GM18868 (cell line): ENCODE measurements at regions not wholly inside any gene's neighbourhood (a gene's known extent, or its start where the extent isn't known, plus 50 kb on each side); places are given as distances from the start of the nearest gene placed in this dataset.
A peak's percentile ranks its signal among the peaks of the same experiment; 100 is the strongest.

Experiments used
- ATAC-seq: cut with Tn5 transposase; IDR thresholded peaks from one replicate; pipeline ENCODE4 v1.9.1; 2021; ENCODE audit warnings: mild to moderate bottlenecking, moderate library complexity; ENCODE audit not compliant: unreplicated experiment

DNA sequence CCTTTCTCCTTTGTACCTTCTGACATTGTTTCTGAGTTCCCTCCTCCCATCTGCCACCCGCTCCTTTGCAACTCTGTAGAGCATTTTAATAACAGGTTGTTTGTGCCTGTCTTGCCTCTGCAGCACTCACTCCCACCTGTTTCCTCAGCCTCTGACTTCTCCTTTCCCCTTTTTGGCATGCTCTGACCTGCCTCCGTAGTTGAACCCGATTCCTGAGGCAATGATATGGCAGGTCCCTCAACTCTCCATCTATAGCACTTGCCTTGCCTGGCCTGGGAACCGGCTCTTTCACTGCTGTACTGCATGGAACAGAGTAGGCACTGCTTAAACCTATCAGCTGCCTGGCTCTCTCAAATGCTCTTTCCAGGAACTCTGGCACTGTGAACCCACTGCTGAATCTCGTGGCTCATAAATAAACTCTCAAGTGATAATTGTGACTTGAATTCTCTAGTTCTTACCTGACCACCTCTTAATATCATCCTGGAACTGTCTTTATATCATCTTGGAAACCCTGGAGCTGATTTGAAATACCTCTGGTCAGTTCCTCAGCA is 50.3 kb downstream of the UTRN start:
- ATAC-seq = no peak

DNA sequence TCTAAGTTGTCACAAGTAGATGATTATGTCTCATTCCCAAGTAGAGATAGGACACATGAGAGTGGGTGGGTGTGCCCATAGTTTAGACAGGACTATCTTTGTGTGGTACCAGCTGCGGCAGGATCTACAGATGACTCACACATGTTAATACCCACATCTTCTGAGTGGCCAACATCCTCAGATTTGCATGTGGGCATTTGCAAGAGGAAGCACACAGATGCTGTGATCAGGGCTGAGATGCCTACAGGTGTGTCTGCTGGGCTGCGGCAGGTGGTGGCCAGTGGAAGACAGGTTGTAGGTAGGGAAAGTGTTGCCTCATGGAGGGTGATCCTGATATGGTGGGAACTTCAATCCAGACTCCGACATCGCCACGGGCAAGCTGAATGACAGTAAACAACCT is 50.8 kb downstream of the UTRN start:
- peak; percentile 71 for ATAC-seq

DNA sequence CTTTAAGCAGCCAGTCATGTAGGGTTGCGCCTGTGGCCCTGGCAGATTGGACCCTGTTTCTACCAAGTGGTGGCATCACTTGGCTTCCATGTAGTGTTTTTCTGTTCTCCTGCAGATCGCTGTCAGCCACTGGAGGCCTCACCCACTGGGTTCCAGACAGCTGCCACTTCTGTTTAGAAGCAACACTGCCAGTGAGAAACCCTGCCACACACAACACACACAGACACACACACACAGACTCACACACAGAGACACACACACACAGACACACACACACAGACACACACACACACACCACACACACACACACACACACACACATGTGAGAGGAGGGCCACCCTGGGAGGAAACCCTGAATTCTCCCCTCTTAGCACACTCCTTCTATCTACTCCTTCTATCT is 51.8 kb downstream of the UTRN start:
- no peak for ATAC-seq

DNA sequence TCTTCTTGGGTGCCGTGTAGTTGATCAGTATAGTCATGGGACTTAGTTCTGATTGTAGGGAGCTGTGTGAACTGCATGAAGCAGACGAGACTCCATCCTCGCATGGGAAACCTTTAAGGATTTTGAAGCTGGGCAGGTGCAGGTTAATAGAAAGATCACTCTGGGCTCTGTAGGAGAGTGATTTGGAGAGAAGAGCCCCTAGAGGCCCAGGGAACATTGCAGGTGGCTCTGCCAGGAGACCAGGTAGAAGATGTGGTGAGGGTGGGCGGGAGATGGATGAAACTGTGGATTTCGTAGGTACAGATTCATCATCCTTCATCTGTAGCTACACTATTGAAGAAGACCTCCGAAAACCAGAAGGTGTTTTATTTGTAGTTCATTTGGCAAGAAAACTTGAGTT is 53.3 kb downstream of the UTRN start:
- ATAC-seq = no peak

DNA sequence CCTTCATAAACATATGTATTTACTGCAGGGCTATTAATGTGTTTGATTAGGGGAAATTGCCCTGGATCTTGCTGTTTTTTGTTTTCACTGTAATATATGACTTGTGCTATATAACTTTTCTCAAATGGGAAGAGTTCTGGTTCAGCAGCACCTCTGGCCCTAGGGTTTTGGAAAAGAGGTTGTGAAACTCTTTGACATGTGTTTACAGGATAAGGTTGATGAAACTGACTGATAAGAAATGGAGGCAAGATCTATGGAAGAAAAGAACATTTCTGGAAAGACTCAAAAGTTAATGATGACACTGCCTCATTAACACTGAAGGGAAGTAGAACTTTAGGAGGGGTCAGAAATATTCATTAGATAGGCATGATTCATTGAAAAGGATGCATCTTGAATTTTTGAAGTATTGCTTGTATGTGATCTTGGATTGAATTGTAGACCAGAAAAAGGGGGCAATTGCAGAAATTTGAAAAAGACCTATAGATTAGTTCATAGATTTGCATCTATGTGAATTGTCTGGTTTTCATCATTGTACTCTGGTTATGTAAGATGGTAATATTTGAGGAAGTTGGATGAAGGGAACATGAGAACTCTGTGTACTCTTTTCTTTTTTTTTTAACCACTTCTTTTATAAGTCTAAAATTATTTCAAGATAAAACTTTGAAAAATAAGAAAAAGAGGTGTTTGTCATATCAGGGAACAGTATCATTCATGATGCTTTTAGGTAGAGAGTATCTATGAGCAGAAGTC is 54.0 kb downstream of the UTRN start:
- ATAC-seq = no peak

DNA sequence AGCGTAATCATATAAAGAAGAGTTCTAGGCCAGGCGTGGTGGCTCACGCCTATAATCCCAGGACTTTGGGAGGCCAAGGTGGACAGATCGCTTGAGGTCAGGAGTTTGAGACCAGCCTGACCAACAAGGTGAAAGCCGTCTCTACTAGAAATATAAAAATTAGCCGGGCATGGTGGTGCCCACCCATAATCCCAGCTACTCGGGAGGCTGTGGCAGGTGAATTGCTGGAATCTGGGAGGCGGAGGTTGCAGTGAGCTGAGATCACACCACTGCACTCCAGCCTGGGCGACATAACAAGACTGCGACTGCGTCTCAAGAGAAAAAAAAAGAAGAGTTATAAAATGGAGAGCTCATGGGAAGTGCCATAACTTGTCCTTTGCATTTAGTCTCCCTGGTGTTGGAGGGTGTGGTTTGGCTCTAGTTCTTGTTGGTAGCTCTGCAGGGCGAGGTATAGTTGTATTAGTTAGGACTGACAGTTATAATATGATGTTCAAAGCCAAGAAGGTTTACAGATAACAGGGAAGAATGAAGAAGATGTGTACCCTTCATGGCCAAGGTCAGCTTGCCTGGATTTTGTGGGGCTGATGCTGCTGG is 54.8 kb downstream of the UTRN start:
- no peak for ATAC-seq

DNA sequence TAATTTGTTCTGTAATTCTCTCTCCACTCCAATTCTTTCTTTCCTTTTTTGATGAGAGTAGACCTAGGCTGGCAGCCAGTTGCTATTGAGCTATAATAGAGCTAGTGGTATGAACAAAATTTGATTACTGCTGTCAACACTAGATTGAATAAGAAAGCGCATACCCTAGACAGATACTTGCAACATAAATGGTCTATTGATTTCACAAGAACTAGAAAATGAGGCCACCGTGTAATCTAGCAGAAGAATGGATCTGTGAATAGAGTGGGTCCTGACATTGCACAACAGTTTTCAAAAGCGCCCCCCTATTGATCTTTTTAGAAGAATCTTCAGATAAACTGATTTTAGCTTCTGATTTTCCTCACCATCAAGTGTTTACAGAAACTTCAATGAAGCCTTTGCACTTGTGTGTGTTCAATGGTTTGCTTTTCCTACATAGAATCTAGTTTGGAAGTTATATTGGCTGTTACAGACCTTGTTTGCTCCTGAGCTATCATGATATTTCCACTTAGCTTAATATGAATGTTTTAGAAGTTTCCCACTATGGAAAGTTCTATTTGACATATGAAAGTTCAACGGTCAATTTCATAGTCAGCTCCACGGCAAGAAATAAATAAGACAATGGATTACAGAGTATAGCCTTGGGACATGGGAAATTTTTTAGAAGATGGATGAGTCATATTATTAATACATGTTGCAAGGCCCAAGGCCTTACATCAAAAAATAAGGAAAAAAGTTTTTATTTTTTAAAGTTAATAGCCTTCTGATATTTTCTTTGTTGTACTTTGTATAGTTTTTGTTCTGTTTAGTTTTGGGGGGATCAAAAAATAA is 55.6 kb downstream of the UTRN start:
- no peak for ATAC-seq

DNA sequence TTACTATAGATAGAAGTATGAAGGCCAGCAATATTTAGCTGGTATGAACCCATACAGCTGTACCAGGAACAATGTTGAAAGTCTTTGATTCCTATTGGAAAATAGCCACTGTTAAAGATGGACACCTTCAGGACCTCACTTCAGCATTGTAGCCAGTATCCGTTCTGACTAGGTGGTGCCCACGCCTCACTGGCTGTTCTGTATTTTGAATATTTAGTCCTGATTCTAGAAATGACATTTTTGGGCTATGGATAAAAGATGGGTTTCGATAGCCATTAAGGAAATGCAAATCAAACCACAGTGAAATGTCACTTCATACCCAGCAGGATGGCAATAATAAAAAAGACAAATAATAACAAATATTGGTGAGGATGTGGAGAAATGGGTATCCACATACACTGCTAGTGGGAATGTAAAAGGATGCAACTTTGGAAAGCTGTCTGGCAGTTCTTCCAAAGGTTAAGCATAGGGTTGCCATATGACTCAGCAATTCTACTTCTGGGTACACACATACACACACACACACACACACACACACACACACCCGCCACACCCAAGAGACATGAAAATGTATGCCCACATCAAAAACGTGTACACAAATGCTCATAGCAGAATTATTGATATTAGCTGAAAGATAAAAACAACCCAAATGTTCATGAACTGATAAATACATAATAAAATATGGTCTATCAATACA is 56.8 kb downstream of the UTRN start:
- ATAC-seq = peak; percentile 31

DNA sequence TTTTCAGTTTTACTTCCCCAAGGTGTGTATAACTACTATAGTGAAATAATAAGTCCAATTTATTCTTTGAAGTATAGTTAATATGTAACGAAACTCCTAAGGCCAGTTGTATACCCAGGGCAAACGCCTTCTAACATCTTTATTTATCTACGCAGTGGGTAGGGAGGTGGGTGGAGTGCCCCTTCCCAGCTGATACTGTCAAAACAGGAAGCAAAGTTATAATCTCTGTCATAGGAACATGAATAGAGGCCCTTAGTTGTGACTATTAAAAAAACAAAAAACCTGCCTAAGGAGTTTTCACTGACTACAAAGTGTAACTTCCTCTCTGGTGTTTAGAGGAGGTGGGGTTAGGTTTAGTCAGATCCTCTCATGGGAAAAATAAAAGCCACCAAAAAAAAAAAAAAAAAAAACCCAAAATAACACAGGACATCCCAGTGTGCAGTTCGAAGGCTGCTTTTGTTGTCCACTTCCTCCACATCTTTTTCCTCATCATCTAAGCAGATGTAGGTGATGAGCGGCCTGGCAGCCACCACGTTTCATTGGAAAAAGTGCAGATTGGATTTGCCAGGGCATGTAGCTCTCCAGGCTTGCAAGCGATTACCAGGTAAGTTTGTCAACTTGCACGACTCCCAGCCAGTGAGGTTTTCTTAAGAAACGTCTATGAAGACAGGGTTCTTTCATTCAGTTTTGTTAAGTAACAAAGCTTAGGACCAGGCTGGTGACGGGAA is 58.7 kb downstream of the UTRN start:
- ATAC-seq = peak; percentile 52

DNA sequence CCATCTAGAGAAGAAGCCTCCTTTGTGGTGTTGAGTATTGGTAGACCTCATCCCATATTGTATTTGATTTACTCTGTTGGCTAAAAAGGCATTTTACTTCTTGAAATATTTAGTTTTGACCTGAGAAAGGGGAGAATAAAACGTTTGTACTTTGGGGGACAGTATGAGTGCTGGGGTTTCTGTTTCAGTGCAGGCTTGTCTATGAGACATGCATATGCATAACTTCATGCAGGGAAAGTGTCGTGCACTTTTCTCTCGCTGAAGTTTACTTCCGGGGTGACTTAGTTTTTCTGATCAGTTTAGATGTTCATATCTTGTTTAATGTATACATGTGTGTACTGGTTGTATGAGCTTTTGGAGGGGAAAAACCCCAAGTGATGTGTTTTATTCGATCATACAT is 59.5 kb downstream of the UTRN start:
- peak; percentile 35 for ATAC-seq

DNA sequence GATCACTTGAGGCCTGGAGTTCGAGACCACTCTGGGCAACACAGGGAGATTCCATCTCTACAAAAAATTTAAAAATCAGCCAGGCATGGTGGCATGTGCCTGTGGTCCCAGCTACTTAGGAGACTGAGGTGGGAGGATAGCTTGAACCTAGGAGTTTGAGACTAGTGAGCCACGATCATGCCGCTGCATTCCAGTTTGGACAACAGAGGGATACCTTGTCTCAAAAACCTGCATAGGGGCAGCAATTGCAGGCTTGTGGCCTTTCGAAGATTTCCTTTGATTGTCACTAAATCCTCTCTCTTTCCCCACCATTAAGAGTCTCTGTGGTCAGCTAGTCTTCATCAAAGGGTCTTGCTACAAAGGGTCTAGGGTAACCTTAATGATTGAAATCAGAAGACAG is 60.3 kb downstream of the UTRN start:
- no peak for ATAC-seq

DNA sequence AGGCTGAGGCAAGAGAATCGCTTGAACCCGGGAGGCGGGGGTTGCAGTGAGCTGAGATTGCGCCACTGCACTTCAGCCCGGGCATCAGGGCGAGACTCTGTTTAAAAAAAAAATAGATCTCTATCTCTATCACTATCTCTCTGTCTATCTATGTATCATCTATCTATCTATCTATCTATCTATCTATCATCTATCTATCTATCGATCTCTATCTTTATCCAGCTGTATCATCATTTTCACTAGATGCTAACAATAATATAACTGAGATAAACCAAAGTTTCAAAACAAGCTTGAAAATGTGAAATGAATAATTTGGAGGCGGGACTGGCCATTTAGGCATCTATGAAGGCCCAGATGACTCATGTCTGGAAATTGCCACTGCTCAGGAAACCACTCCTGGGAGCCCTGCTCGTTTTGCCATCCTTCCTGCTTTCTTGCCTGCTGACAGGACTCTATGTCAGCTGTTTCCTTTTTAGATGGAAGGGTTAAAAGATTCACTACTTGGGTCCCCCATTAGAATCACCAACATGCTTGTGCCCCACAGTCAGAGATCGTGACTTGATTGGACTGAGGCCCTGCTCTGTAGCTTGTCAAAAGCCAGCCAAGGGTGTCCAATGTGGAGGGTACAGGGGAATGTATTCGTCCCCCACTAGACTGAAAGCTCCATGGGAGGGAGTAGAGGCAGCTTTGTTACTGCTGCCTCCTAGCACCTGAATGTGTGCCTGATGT is 61.7 kb downstream of the UTRN start:
- ATAC-seq = no peak

DNA sequence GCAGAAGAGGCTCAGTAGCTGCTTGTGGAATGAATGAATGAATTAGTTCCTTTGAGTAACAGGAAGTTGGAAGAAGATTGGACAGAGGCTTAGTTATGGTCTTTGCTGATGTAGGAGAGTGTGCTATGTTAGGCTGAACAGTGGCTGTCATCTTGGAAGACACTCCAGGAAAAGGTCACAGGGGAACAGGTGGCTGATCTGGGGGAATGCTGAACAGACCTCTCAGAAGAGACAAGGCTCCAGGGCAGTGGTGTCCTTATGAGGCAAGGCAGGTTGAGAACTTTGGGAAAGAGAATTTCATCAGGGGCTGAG is 62.3 kb downstream of the UTRN start:
- ATAC-seq = no peak

DNA sequence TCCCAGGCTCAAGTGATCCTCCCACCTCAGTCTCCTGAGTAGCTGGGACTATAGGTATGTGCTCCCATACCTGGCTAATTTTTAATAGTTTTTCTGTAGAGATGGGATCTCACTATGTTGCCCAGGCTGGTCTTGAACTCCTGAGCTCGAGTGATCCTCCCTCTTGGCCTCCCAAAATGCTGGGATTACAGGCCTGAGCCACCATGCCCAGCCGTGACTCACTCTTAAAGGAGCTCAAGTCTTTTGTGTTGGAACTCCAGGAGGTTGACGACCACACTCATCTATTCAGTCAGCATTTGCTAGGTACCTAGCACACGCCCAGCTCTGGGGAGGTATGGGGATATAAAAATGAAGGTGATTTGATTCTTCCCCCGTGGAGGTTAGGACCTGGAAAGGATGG is 62.8 kb downstream of the UTRN start:
- ATAC-seq = no peak

DNA sequence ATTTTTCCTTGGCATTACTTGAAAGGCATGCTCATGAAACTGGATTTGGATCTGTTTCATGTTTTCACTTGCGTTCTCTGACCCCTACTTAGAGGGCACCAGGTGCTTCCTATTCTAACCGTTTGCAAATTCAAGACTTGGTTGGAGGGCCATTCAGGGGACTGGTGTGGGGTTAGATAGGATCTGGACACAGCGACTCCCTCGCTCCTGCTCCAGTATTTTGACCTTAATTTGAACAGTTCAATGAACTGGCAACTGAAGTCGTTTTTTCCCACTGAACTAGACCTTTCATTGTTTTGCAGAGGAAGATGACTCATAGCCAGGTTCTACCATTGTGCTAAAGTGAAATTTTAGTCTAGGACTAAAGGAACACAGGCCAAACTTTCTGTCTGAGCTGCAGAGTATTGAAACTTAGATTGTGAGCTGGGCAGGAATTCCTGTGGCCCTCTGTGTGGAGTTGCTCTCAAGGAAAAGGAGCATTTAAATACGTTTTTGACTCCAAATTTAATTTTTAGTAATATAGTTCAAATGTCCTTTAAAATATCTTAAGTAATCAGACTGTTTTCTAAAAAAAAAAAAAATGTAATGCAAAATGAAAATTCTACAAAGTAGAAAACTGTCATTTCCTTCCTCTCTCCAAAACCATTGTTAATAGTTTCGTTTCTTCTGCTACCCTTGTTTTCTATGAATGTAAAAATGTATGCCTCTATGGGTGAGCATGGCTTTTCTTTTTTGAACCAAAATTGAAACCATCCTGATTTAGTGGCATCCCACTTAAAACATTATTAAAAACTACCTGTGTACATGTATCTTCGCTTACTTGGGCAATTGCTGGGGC is 64.8 kb downstream of the UTRN start:
- ATAC-seq = peak; percentile 49

DNA sequence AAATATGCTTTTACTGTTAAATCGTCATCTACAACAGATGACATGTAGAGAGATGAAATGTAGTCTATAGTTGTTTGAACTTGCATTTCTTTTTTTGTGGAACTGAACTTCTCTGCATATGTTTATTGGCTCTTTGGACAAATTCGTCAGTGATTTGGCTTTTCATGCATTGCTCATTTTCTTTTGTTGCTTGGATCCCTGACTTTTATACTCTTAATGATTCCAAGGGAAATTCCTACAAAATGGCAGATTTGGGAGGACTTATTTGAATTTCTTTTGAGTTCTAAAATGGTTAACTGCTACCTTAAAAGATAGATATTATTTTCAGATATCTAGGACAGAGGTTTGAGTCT is 65.4 kb downstream of the UTRN start:
- peak; percentile 0 for ATAC-seq

DNA sequence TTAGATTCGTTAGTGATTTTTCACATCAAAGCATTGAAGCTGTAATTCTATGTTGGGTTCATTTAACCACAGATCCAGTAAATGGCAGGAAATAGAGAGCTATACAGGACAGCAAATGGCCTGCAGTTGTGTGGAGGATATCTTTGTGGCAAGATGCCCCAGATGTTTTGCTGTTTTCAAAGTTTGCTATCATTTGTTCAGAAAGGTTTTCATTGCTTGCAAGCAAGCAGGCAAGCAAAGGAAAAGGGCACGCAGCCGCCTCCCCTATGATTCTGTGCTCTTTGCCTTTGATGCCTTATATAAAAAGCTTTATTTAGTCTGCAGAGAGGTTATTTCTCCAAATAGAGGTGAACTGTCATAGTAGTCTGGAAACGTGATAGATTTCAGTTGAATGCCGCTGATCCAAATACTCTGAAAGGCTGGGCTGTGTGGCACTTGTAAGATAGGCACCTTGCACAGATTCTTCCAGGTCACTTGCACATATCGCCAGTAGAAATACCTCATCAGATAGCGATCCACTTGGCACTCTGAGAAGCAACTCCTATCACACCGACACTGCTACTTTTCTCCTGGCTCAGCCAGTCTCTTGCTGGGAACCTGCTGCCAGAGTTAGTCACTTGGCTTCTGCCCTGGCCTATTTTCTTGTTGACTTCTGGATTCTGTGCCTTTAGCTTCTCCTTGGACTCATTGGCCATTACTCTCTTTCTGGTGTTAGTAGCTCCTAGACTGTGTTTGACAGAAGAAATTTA is 66.4 kb downstream of the UTRN start:
- ATAC-seq = no peak

DNA sequence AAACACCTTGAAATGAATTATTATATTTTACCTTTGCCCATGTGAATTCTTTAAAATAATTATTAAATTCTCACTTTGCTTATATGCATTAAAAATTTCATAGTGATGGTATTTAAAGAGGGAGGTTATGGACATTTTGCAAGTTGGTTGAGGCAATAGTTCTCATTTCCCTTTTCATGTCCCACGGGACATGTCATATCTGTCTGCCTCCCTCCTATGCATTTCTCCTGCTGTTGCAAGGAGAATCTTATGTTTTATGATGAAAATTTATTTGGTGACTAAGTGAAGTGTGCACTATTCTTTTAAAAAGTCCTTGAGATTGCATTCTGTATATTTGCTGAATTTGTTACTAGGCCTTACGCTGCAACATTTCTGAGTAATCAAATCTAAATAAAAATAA is 67.2 kb downstream of the UTRN start:
- peak; percentile 45 for ATAC-seq
